ENCODE measurements at regions not wholly inside any gene's neighbourhood (a gene's known extent, or its start where the extent isn't known, plus 50 kb on each side); places are given as distances from the start of the nearest gene placed in this dataset.

DNA sequence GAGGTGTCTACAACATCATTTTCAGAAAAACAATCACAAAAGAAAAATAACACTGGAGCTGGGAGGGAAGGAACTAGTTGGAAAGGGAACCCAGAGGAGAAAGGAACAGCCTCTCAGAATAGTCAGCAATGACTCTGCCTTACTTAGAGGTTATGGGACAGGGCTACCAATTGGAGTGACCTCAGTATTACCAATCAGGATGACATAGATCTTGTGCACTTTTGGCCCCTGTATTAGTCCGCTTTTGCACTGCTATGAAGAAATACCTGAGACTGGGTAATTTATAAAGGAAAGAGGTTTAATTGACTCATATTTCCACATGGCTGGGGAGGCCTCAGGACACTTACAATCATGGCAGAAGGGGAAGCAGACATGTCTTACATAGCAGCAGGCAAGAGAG, 99.7 kb upstream of the SDK1 start:
- DNase-seq (ENCODE audit: low read depth), result no peak
- TF ChIP-seq, protein P1, sequence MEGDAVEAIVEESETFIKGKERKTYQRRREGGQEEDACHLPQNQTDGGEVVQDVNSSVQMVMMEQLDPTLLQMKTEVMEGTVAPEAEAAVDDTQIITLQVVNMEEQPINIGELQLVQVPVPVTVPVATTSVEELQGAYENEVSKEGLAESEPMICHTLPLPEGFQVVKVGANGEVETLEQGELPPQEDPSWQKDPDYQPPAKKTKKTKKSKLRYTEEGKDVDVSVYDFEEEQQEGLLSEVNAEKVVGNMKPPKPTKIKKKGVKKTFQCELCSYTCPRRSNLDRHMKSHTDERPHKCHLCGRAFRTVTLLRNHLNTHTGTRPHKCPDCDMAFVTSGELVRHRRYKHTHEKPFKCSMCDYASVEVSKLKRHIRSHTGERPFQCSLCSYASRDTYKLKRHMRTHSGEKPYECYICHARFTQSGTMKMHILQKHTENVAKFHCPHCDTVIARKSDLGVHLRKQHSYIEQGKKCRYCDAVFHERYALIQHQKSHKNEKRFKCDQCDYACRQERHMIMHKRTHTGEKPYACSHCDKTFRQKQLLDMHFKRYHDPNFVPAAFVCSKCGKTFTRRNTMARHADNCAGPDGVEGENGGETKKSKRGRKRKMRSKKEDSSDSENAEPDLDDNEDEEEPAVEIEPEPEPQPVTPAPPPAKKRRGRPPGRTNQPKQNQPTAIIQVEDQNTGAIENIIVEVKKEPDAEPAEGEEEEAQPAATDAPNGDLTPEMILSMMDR (IDR thresholded peaks at IDR 0.05; ENCODE audit: low read length, missing control alignments), result no peak
- H3K4me3 ChIP-seq (replicated peaks; ENCODE audit: low read depth, low read length), result no peak overlapping the region

DNA sequence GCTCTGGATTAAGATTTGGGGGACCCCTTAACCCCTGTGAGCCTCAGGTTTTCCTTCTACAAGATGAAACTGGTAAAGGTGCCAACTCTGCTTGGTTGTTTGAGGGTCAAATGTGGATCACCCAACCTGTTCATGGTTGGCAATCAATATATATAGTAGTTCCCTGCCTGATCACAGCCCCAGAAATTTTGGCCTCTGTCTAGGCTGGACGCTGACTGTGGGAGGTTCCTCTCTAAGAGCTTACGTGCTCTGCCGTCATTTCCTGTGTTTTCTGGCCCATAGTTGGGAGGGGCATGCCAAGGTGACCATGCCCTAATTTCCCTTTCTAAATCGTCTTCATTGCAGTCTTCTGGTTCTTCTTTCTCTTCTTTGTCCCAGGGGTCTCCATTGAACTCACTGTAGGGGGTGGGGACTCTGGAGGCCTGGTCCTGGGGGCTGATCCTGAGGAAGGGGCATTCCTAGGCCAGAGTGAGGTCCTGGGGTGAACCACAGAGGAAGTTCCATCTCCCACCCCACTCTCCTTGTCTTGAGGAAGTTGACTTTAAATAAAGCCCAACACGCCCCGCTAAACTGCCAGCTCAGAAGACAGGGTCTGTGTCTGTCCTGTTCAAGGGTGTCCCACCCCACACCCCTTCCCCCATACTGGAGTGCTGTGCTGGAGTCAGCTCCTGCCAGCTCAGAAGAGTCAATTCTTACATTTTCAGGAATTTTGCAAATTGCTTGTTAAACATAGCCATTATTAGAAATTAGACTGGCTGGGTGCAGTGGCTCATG, 98.9 kb upstream of the SDK1 start:
- no peak overlapping the region for H3K4me3 ChIP-seq (replicated peaks; ENCODE audit: low read depth, low read length)
- TF ChIP-seq, protein P1 (IDR thresholded peaks at IDR 0.05; ENCODE audit: low read length, missing control alignments), result no peak
- DNase-seq (ENCODE audit: low read depth), result peak; percentile 29

- TF ChIP-seq, protein P1 (IDR thresholded peaks at IDR 0.05; ENCODE audit: low read length, missing control alignments), result no peak
- H3K4me3 ChIP-seq (replicated peaks; ENCODE audit: low read depth, low read length), result no peak overlapping the region
- DNase-seq (ENCODE audit: low read depth), result no peak
These were observed 96.5 kb upstream of the SDK1 start for GRCh38 chr7:3204526-3204925.

DNA sequence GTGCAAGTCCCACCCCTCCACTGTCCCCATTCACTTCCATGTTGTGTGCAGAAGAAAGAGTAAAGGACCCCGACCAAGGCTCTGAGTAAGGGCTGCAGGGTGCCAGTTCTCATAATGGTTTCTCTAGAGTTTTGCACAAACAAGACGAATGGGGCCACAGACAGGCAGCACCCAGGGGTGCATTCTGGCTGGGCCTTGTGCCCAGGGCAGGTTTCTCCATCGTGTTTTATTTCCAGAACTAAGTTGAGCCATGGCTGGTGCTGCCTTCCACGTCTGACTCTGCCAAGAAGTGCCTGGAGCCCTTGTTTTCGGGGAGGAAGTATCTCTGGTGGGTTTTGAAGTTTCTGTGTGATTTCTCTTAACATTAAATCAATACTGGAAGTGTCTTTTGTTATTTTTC, 95.0 kb upstream of the SDK1 start:
- TF ChIP-seq, protein P1 (IDR thresholded peaks at IDR 0.05; ENCODE audit: low read length, missing control alignments), result no peak
- H3K4me3 ChIP-seq (replicated peaks; ENCODE audit: low read depth, low read length), result no peak overlapping the region
- no peak for DNase-seq (ENCODE audit: low read depth)

- DNase-seq (ENCODE audit: low read depth), result no peak
- H3K4me3 ChIP-seq (replicated peaks; ENCODE audit: low read depth, low read length), result no peak overlapping the region
- TF ChIP-seq, protein P1 (IDR thresholded peaks at IDR 0.05; ENCODE audit: low read length, missing control alignments), result no peak
These were observed 94.3 kb upstream of the SDK1 start for GRCh38 chr7:3206771-3207191.

DNA sequence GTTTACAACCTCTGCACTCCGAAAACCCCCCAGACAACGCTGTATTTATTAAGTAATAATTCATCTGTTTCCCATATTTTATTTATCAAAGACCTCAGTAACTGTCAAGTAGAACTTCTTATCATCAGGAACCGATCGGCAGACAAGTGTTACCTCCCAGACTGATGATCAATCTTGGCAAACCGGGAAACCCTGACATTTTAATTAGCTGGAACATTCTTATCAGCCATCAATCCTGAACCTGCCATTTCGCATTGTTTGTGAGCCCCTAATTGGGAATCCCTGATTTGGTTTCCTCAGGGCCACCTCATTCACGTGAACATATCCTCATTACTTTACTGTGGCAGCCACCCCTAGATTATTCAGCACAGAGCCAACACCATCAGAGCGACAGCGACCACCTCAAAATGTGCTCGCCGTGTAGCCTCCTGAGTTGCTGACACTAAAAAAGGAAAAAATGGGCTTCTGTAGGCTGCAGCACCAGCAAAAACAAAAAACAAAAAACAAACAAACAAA, 93.6 kb upstream of the SDK1 start:
- no peak overlapping the region for H3K4me3 ChIP-seq (replicated peaks; ENCODE audit: low read depth, low read length)
- TF ChIP-seq, protein P1 (IDR thresholded peaks at IDR 0.05; ENCODE audit: low read length, missing control alignments), result no peak
- no peak for DNase-seq (ENCODE audit: low read depth)

DNA sequence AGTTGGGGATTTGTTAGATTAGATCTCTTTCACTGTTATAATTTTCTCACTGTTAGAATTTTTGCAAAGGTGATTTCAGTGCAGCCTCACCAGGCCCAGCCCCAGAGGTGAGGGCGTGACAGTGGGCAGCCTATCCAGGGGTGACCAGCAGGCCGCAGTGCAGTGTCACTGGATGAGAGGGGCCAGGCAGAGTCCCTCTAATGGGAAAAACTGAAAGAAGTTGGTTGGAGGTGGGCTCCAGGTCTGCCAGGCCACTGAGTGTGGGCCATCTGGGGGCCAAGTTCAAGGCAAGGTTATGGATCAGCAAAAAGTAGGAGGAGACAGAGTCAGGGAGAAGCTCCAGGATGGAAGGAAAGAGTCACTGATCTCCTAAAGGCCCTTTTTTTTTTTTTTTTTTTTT, 90.5 kb upstream of the SDK1 start:
- no peak for DNase-seq (ENCODE audit: low read depth)
- TF ChIP-seq, protein P1 (IDR thresholded peaks at IDR 0.05; ENCODE audit: low read length, missing control alignments), result no peak
- H3K4me3 ChIP-seq (replicated peaks; ENCODE audit: low read depth, low read length), result no peak overlapping the region
